OCI-LY1 (cell line): ENCODE measurements at regions not wholly inside any gene's neighbourhood (a gene's known extent, or its start where the extent isn't known, plus 50 kb on each side); places are given as distances from the start of the nearest gene placed in this dataset.

Experiments
- H2AFZ ChIP-seq: fragments of 200-600 bp; sonication (generic), shearing (Covaris generic); 2 replicates; pipeline ENCODE4 v1.6.0; 2014; ENCODE audit warnings: antibody characterized with exemption, mild to moderate bottlenecking, low read length
- H3F3A ChIP-seq: fragments of 200-600 bp; sonication (generic), shearing (Covaris generic); 2 replicates; pipeline ENCODE4 v1.6.0; 2014; ENCODE audit warnings: mild to moderate bottlenecking, antibody characterized with exemption, low read length, moderate library complexity; ENCODE audit not compliant: insufficient read depth
- H3K27ac ChIP-seq: fragments of 200-600 bp; sonication (generic); 2 replicates; pipeline ENCODE4 v1.5.1; 2014; ENCODE audit warnings: low read length, mixed run types, mild to moderate bottlenecking, low read depth; ENCODE audit not compliant: poor library complexity, severe bottlenecking
- H3K27me3 ChIP-seq: fragments of 200-600 bp; sonication (generic); 2 replicates; pipeline ENCODE4 v1.6.0; 2014; ENCODE audit warnings: antibody characterized with exemption, mild to moderate bottlenecking, low read length, moderate library complexity; ENCODE audit not compliant: insufficient read depth
- H3K36me3 ChIP-seq: fragments of 200-600 bp; sonication (generic); 2 replicates; pipeline ENCODE4 v1.6.1; 2014; ENCODE audit warnings: mild to moderate bottlenecking, antibody characterized with exemption, low read length, moderate library complexity, mixed read lengths; ENCODE audit not compliant: insufficient read depth
- H3K4me1 ChIP-seq: fragments of 200-600 bp; sonication (generic); 2 replicates; pipeline ENCODE4 v1.5.1; 2014; ENCODE audit warnings: mild to moderate bottlenecking, low read length, moderate library complexity; ENCODE audit not compliant: insufficient read depth, severe bottlenecking
- H3K4me2 ChIP-seq: fragments of 200-600 bp; sonication (generic), shearing (Covaris generic); 2 replicates; pipeline ENCODE4 v1.6.1; 2014; ENCODE audit warnings: low read length
- H3K4me3 ChIP-seq: fragments of 200-600 bp; sonication (generic); 2 replicates; pipeline ENCODE4 v1.5.1; 2014; ENCODE audit warnings: low read length, low read depth, mild to moderate bottlenecking, mixed read lengths; ENCODE audit not compliant: poor library complexity, severe bottlenecking
- H3K79me2 ChIP-seq: fragments of 200-600 bp; shearing (Covaris generic); 2 replicates; pipeline ENCODE4 v1.6.1; 2016; ENCODE audit warnings: mixed run types, low read length, mixed read lengths; ENCODE audit not compliant: insufficient read depth
- H3K9ac ChIP-seq: fragments of 200-600 bp; sonication (generic), shearing (Covaris generic); 2 replicates; pipeline ENCODE4 v1.6.1; 2014; ENCODE audit warnings: mild to moderate bottlenecking, low read length, mixed read lengths
- H3K9me2 ChIP-seq: fragments of 200-600 bp; sonication (generic), shearing (Covaris generic); 2 replicates; pipeline ENCODE4 v1.6.1; 2014; ENCODE audit warnings: low read depth, mild to moderate bottlenecking, low read length, mixed read lengths
- H3K9me3 ChIP-seq: fragments of 200-600 bp; shearing (Covaris generic); 2 replicates; pipeline ENCODE4 v1.6.1; 2014; ENCODE audit warnings: low read length, mixed read lengths
- H4K20me1 ChIP-seq: fragments of 200-600 bp; sonication (generic), shearing (Covaris generic); 2 replicates; pipeline ENCODE4 v1.6.0; 2016; ENCODE audit warnings: mild to moderate bottlenecking, low read length; ENCODE audit not compliant: insufficient read depth
- CTCF ChIP-seq: fragments of 200-600 bp; sonication (generic), shearing (Covaris generic); IDR thresholded peaks from 2 replicates; pipeline ENCODE4 v1.5.1; 2017; ENCODE audit warnings: mild to moderate bottlenecking, antibody characterized with exemption, low read length, moderate library complexity, mixed read lengths
- EZH2 ChIP-seq: fragments of 200-600 bp; sonication (generic), shearing (Covaris generic); IDR thresholded peaks from 2 replicates; pipeline ENCODE4 v1.8.0; 2017; ENCODE audit warnings: borderline replicate concordance, mixed run types, mild to moderate bottlenecking, antibody characterized with exemption, low read length, moderate library complexity, mixed read lengths

GRCh38 chr7:57385668-57386067 lies 64.3 kb upstream of the ZNF716 start:
- H3K4me2 ChIP-seq: no peak overlapping the region
- no peaks in the 10 kb centered on the region for H3K79me2 ChIP-seq
- H3K9me3 ChIP-seq: no peaks in the 10 kb centered on the region
- no peaks in the 10 kb centered on the region for H3K27me3 ChIP-seq
- H2AFZ ChIP-seq: no peak overlapping the region
- no peaks in the 10 kb centered on the region for H3K9me2 ChIP-seq
- no peaks in the 10 kb centered on the region for H3K4me1 ChIP-seq
- no peak overlapping the region for H3K4me3 ChIP-seq
- no peak overlapping the region for H3K9ac ChIP-seq
- no peaks in the 10 kb centered on the region for H4K20me1 ChIP-seq
- TF ChIP-seq CTCF (no peak), EZH2 (no peak)
- no peaks in the 10 kb centered on the region for H3F3A ChIP-seq
- no peak overlapping the region for H3K27ac ChIP-seq
- no peaks in the 10 kb centered on the region for H3K36me3 ChIP-seq

- H3K27ac ChIP-seq: no peak overlapping the region
- TF ChIP-seq EZH2: no peak
- H3K4me2 ChIP-seq: no peak overlapping the region
- no peaks in the 10 kb centered on the region for H4K20me1 ChIP-seq
- H3K9me3 ChIP-seq: no peaks in the 10 kb centered on the region
- H3K4me3 ChIP-seq: no peak overlapping the region
- H3K36me3 ChIP-seq: no peaks in the 10 kb centered on the region
- H3F3A ChIP-seq: no peaks in the 10 kb centered on the region
- H3K27me3 ChIP-seq: no peaks in the 10 kb centered on the region
- no peak overlapping the region for H2AFZ ChIP-seq
- H3K9ac ChIP-seq: no peak overlapping the region
- no peaks in the 10 kb centered on the region for H3K79me2 ChIP-seq
- H3K9me2 ChIP-seq: no peaks in the 10 kb centered on the region
- no peaks in the 10 kb centered on the region for H3K4me1 ChIP-seq
Observed at GRCh38 chr7:57388761-57389160, 61.2 kb upstream of the ZNF716 start.

DNA sequence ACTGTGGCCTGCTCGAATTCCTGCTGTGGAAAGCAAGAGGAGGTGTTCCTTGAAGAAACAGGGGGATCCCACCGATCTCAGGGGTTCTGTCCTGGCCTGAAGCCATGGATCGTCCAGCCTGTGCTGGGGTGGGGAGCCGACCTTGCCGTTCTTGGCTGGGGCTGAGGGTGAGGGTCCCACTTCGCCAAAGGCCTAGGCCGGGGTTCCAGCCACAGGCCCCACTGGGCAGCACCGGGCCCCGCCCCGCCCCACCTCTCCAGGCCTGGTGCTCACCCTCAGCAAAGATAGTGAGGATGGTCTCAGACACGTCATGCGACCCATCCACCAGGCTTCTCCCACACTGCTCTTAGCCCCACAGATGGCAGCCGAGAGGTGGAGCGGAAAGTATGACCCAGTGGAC lies 51.4 kb upstream of the ZNF716 start:
- H3K27me3 ChIP-seq: no peaks in the 10 kb centered on the region
- no peak overlapping the region for H3K4me2 ChIP-seq
- H4K20me1 ChIP-seq: no peaks in the 10 kb centered on the region
- H3F3A ChIP-seq: no peaks in the 10 kb centered on the region
- H3K9me2 ChIP-seq: no peaks in the 10 kb centered on the region
- H3K4me1 ChIP-seq: no peaks in the 10 kb centered on the region
- H2AFZ ChIP-seq: no peak overlapping the region
- no peak overlapping the region for H3K9ac ChIP-seq
- no peaks in the 10 kb centered on the region for H3K36me3 ChIP-seq
- no peaks in the 10 kb centered on the region for H3K79me2 ChIP-seq
- H3K9me3 ChIP-seq: no peaks in the 10 kb centered on the region
- no peak overlapping the region for H3K27ac ChIP-seq
- no peak for TF ChIP-seq EZH2
- TF ChIP-seq CTCF: no peak
- H3K4me3 ChIP-seq: no peak overlapping the region

DNA sequence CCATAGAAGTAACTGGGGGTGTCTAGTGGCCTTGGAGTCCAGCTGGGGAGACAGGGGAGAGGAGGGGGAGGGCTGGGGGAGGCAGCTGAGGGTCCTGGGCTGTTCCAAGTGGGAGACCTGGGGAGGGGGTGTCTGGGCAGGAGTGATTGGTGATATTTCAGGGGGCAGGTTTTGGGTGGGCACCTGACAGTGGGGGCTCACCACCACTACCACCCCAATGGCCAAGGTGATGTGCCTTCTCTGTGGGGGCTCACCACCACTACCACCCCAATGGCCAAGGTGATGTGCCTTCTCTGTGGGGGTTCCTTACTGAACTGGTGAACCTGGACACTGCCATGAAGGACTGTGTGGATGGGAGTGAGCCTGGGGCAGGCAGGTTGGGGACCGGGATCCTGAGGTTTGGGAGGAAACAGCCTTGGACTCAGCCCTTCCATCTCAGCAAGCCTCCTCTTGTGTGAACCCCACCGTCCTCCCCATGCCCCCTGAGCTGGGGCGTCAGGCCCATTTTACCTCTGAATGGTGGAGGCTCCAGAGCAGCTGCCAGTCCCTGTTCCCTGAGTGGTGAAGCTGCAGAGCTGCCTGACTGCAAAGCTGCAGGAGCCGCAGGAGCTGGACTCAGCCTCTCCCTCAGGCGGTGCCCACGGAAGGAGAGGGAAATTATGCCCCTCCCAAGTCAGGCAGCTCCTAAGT lies 50.6 kb upstream of the ZNF716 start:
- Histone ChIP-seq H3K9me3 (no peaks in the 10 kb centered on the region), H3K4me2 (no peak overlapping the region), H3K4me1 (no peaks in the 10 kb centered on the region), H2AFZ (no peak overlapping the region), H3K27me3 (no peaks in the 10 kb centered on the region), H3K79me2 (no peaks in the 10 kb centered on the region), H3K9ac (no peak overlapping the region), H3F3A (no peaks in the 10 kb centered on the region), H4K20me1 (no peaks in the 10 kb centered on the region), H3K27ac (no peak overlapping the region), H3K36me3 (no peaks in the 10 kb centered on the region), H3K9me2 (no peaks in the 10 kb centered on the region), H3K4me3 (no peak overlapping the region)
- TF ChIP-seq EZH2: no peak
- no peak for TF ChIP-seq CTCF
